Caco-2 (cell line): ENCODE measurements at regions not wholly inside any gene's neighbourhood (a gene's known extent, or its start where the extent isn't known, plus 50 kb on each side); places are given as distances from the start of the nearest gene placed in this dataset.

ENCODE experiments used
- BruUV-seq: library from RNA; stranded (reverse); fragments of 400-500 nt; replicated peaks from 2 replicates; lab custom pipeline; 2021; lab: Mats Ljungman, UMichigan
- CTCF ChIA-PET: fragments of 300-600 bp; sonication (Branson Sonifier 250); formaldehyde crosslinking; loops from one replicate; lab custom pipeline; 2022; ENCODE audit warnings: antibody characterized with exemption; lab: Charles Lee
- POLR2A ChIA-PET: fragments of 300-600 bp; sonication (Branson Sonifier 250); formaldehyde crosslinking; loops from one replicate; lab custom pipeline; 2022; ENCODE audit warnings: antibody characterized with exemption; lab: Charles Lee
- DNase-seq, 2 experiments: peaks; one replicate each; pipeline versions ENCODE4 v3.0.0 to v3.0.0-alpha.2; 2020 to 2022
- H3K27me3 ChIP-seq: replicated peaks from 2 replicates; pipeline ENCODE4 v1.6.0; 2011; ENCODE audit warnings: low read length; ENCODE audit not compliant: control insufficient read depth, insufficient read depth
- H3K36me3 ChIP-seq: 2 replicates; pipeline ENCODE4 v1.5.1; 2011; ENCODE audit warnings: low read length; ENCODE audit not compliant: control insufficient read depth, insufficient read depth
- H3K4me1 ChIP-seq: fragments of 250-450 bp; sonication (Bioruptor Pico); 2 replicates; pipeline ENCODE4 v1.5.1; 2020; ENCODE audit warnings: mild to moderate bottlenecking
- H3K4me3 ChIP-seq: 2 replicates; pipeline ENCODE4 v1.5.1; 2011; ENCODE audit warnings: low read depth, mild to moderate bottlenecking, control low read depth, low read length
- H3K9me3 ChIP-seq: fragments of 250-450 bp; sonication (Bioruptor Pico); 2 replicates; pipeline ENCODE4 v1.5.1; 2020; ENCODE audit warnings: mild to moderate bottlenecking, moderate library complexity
- H3K27ac Mint-ChIP-seq: one replicate; pipeline ENCODE4 v1.8.0; 2022; ENCODE audit warnings: mixed read lengths; ENCODE audit not compliant: unreplicated experiment
- H3K27me3 Mint-ChIP-seq: one replicate; pipeline ENCODE4 v1.8.0; 2022; ENCODE audit warnings: mixed read lengths; ENCODE audit not compliant: insufficient read depth, unreplicated experiment
- H3K36me3 Mint-ChIP-seq: one replicate; pipeline ENCODE4 v1.8.0; 2022; ENCODE audit warnings: mild to moderate bottlenecking, mixed read lengths; ENCODE audit not compliant: insufficient read depth, unreplicated experiment
- H3K4me1 Mint-ChIP-seq: one replicate; pipeline ENCODE4 v1.8.0; 2022; ENCODE audit warnings: low read depth, mixed read lengths; ENCODE audit not compliant: unreplicated experiment
- H3K4me3 Mint-ChIP-seq: one replicate; pipeline ENCODE4 v1.8.0; 2022; ENCODE audit warnings: mild to moderate bottlenecking, moderate library complexity, mixed read lengths; ENCODE audit not compliant: unreplicated experiment
- H3K9me3 Mint-ChIP-seq: one replicate; pipeline ENCODE4 v1.8.0; 2022; ENCODE audit warnings: mixed read lengths; ENCODE audit not compliant: unreplicated experiment
- intact Hi-C: fragments of 100-400 bp; cut with micrococcal nuclease; formaldehyde crosslinking; loops from one replicate; pipeline ENCODE4 v1.10.0; 2022; ENCODE audit not compliant: unreplicated experiment
- TF ChIP-seq, protein P1 (sequence below), 2 experiments: fragments of 200-600 bp in 1 of 2; IDR thresholded peaks; 1 replicate in 1 of 2; 2 replicates in 1 of 2; pipeline versions ENCODE4 v1.5.1 to v1.8.0; 2011 to 2022; ENCODE audit warnings: antibody characterized with exemption in 1 of 2, control low read depth in 1 of 2, inconsistent platforms in 1 of 2, low read depth in 1 of 2, low read length in 1 of 2, mild to moderate bottlenecking in 1 of 2, moderate library complexity in 1 of 2; ENCODE audit not compliant: insufficient read depth in 1 of 2, severe bottlenecking in 1 of 2, unreplicated experiment in 1 of 2

DNA sequence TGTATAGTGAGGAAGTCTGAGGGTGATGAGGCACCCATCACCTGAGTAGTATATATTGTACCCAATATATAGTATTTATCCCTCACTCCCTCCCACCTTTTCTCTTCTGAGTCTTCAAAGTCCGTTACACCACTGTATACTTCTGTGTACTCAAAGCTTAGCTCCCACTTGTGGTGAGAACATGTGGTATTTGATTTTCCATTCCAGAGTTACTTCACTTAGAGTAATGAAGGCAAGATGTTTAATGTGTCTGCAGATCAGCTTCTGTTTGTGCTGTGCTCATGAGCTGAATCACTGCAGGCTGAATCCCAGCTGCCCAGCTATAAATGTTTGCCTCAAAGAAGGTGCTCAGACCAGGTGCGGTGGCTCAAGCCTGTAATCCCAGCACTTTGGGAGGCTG, 139.3 kb upstream of the FOXA2 start:
- H3K36me3 Mint-ChIP-seq = no peaks in the 10 kb centered on the region
- Histone ChIP-seq H3K4me3 (no peak overlapping the region), H3K36me3 (no peaks in the 10 kb centered on the region), H3K27me3 (no peaks in the 10 kb centered on the region), H3K4me1 (peaks cover 8% of the 10 kb centered on the region; the same call in 1 of the 2 replicates), H3K9me3 (0 out of 2 replicates have a peak, but pooled peaks cover 5% of the 10 kb centered on the region)
- intact Hi-C loops = no loop called here
- H3K4me1 Mint-ChIP-seq = peaks cover 8% of the 10 kb centered on the region
- no peak overlapping the region for H3K4me3 Mint-ChIP-seq
- no peak for DNase-seq
- BruUV-seq = no TSS peak
- H3K9me3 Mint-ChIP-seq = no peaks in the 10 kb centered on the region
- POLR2A ChIA-PET = no interaction called here
- H3K27ac Mint-ChIP-seq = no peak overlapping the region
- no peaks in the 10 kb centered on the region for H3K27me3 Mint-ChIP-seq
- CTCF ChIA-PET = interaction anchor here (0.6 to 1.4 kb wide), 3 partner anchors 11 to 32 kb away, joined by 3 to 7 read pairs (median 3); no protein-coding TSS in a partner anchor
- TF ChIP-seq, protein P1, sequence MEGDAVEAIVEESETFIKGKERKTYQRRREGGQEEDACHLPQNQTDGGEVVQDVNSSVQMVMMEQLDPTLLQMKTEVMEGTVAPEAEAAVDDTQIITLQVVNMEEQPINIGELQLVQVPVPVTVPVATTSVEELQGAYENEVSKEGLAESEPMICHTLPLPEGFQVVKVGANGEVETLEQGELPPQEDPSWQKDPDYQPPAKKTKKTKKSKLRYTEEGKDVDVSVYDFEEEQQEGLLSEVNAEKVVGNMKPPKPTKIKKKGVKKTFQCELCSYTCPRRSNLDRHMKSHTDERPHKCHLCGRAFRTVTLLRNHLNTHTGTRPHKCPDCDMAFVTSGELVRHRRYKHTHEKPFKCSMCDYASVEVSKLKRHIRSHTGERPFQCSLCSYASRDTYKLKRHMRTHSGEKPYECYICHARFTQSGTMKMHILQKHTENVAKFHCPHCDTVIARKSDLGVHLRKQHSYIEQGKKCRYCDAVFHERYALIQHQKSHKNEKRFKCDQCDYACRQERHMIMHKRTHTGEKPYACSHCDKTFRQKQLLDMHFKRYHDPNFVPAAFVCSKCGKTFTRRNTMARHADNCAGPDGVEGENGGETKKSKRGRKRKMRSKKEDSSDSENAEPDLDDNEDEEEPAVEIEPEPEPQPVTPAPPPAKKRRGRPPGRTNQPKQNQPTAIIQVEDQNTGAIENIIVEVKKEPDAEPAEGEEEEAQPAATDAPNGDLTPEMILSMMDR (IDR thresholded peaks at IDR 0.05; ENCODE audit: insufficient read depth in 1 of 2, low read depth in 1 of 2, low read length in 1 of 2, severe bottlenecking in 1 of 2, unreplicated experiment in 1 of 2) = no peak

DNA sequence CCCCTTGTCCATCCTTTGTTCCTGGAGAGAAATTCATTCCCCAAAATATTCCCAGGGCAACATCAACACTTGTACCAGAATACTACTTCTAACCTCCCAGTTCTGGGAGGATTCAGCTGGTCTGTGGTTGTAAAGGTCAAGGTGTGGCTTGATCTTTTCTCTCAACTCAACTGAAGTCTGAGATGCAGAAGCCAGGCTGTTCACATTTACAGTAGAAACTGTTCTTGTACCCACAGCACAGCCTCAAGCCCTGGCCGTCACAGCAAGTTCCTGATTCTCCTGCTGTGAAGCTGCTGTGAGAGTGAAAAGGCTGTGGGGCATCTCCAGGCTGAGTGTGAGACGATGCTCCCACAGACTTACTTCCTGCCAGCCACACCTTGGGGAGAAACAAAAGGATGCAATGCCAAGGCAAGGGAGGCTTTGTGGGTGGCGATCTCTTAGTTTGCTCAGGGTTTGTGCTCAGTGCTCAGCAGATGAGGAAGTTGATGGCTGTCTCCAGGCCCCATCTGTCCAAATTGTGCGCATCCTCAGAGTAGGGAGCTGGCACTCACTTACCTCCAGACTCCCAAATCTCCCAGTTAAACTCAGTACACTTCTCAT, 143.9 kb upstream of the FOXA2 start:
- no peaks in the 10 kb centered on the region for H3K36me3 ChIP-seq
- H3K27me3 ChIP-seq = no peaks in the 10 kb centered on the region
- no peak for DNase-seq
- CTCF ChIA-PET = no interaction called here
- Mint-ChIP-seq H3K27ac (no peak overlapping the region), H3K9me3 (no peaks in the 10 kb centered on the region), H3K36me3 (no peaks in the 10 kb centered on the region), H3K4me1 (no peaks in the 10 kb centered on the region), H3K4me3 (no peak overlapping the region), H3K27me3 (no peaks in the 10 kb centered on the region)
- H3K9me3 ChIP-seq = no peaks in the 10 kb centered on the region
- TF ChIP-seq, protein P1 (IDR thresholded peaks at IDR 0.05; ENCODE audit: insufficient read depth in 1 of 2, low read depth in 1 of 2, low read length in 1 of 2, severe bottlenecking in 1 of 2, unreplicated experiment in 1 of 2) = no peak
- no peaks in the 10 kb centered on the region for H3K4me1 ChIP-seq
- no TSS peak for BruUV-seq
- intact Hi-C loops = no loop called here
- POLR2A ChIA-PET = no interaction called here
- H3K4me3 ChIP-seq = no peak overlapping the region

DNA sequence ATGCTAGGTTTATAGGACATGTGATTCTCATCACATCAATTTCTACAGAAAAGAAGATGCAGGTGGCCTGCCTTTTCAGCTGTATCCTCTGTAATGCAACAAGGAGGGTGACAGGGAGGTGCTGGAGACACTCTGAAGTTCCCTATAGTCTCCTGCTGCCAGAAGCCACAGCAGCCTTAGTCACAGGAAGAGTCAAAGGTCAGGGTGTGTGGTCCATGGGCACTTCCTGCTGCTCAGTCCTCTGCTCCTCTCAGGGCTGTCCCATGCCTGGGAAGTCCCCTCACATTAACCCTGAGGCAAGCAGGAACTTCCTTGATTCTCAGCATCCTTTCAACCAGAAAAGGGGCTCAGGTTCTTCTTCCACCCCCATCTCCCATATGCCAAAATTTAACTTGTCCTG, 144.8 kb upstream of the FOXA2 start:
- Histone ChIP-seq H3K4me1 (no peaks in the 10 kb centered on the region), H3K4me3 (no peak overlapping the region), H3K9me3 (no peaks in the 10 kb centered on the region), H3K27me3 (no peaks in the 10 kb centered on the region), H3K36me3 (no peaks in the 10 kb centered on the region)
- no peaks in the 10 kb centered on the region for H3K36me3 Mint-ChIP-seq
- no peaks in the 10 kb centered on the region for H3K27me3 Mint-ChIP-seq
- no peak overlapping the region for H3K4me3 Mint-ChIP-seq
- H3K4me1 Mint-ChIP-seq = no peaks in the 10 kb centered on the region
- BruUV-seq = no TSS peak
- no peaks in the 10 kb centered on the region for H3K9me3 Mint-ChIP-seq
- TF ChIP-seq, protein P1 (IDR thresholded peaks at IDR 0.05; ENCODE audit: insufficient read depth in 1 of 2, low read depth in 1 of 2, low read length in 1 of 2, severe bottlenecking in 1 of 2, unreplicated experiment in 1 of 2) = no peak
- ChIA-PET CTCF (no interaction called here), POLR2A (no interaction called here)
- no peak overlapping the region for H3K27ac Mint-ChIP-seq
- no peak for DNase-seq
- intact Hi-C loops = no loop called here
